Heart left ventricle (tissue), 16 donors: ENCODE measurements at regions not wholly inside any gene's neighbourhood (a gene's known extent, or its start where the extent isn't known, plus 50 kb on each side); places are given as distances from the start of the nearest gene placed in this dataset.

Source experiments
- ATAC-seq, 4 donors: fragments of 200-7000 bp; cut with Tn5 transposase; one replicate each; pipeline ENCODE4 v1.9.1; 2020 to 2022; ENCODE audit warnings: moderate library complexity in 4 of 4, mild to moderate bottlenecking in 3 of 4, moderate number of reproducible peaks in 1 of 4
- DNase-seq, 5 donors: peaks; one replicate each; pipeline ENCODE4 v3.0.0-alpha.2; 2020
- H3K27ac ChIP-seq, 12 donors: fragments of 200-600 bp; sonication (generic) in 4 of 12; one replicate each; pipeline versions ENCODE4 v1.5.0 to v1.8.0; 2016 to 2022; ENCODE audit warnings: mild to moderate bottlenecking in 2 of 12
- H3K27me3 ChIP-seq, 9 donors: fragments of 200-600 bp; sonication (generic) in 2 of 9; one replicate each; pipeline versions ENCODE4 v1.5.1 to v1.8.0; 2016 to 2022; ENCODE audit warnings: mild to moderate bottlenecking in 3 of 9
- H3K36me3 ChIP-seq, 9 donors: fragments of 200-600 bp; sonication (generic) in 2 of 9; one replicate each; pipeline versions ENCODE4 v1.5.0 to v1.8.0; 2018 to 2022; ENCODE audit warnings: mild to moderate bottlenecking in 2 of 9
- H3K4me1 ChIP-seq, 12 donors: fragments of 200-600 bp; sonication (generic) in 4 of 12; one replicate each; pipeline versions ENCODE4 v1.5.0 to v1.8.0; 2016 to 2022; ENCODE audit warnings: mild to moderate bottlenecking in 3 of 12
- H3K4me3 ChIP-seq, 12 donors: fragments of 200-600 bp; sonication (generic) in 4 of 12; one replicate each; pipeline versions ENCODE4 v1.5.0 to v1.8.0; 2017 to 2022; ENCODE audit warnings: mild to moderate bottlenecking in 9 of 12, moderate library complexity in 4 of 12
- H3K9me3 ChIP-seq, 12 donors: fragments of 200-600 bp; sonication (generic) in 4 of 12; one replicate each; pipeline versions ENCODE4 v1.5.0 to v1.8.0; 2016 to 2022; ENCODE audit warnings: mild to moderate bottlenecking in 1 of 12
- CTCF ChIP-seq, 12 donors: fragments of 200-600 bp; sonication (generic) in 4 of 12; IDR thresholded peaks; one replicate each; pipeline versions ENCODE4 v1.5.0 to v1.8.0; 2018 to 2022; ENCODE audit warnings: antibody characterized with exemption in 12 of 12, mild to moderate bottlenecking in 5 of 12
- POLR2A ChIP-seq, 2 donors: fragments of 450-650 bp; IDR thresholded peaks; one replicate each; pipeline ENCODE4 v1.6.1; 2017; ENCODE audit warnings: antibody characterized with exemption in 2 of 2, mild to moderate bottlenecking in 2 of 2, moderate library complexity in 2 of 2
- WGBS, 4 donors: extraction: QIAGEN DNeasy Blood & Tissue Kit in 2 of 4; methylation state at CpG; one replicate each; pipeline versions ENCODE4 v1.1.5 to v1.1.7; 2013 to 2018; 5-methylcytosine and 5-hydroxymethylcytosine counted together
- intact Hi-C, 10 donors: fragments of 100-400 bp; cut with DNase I; formaldehyde crosslinking; loops; one replicate each; pipeline versions ENCODE4 v1.11.1 to v1.14.2; 2022
- donor health status: ischemic (EF 13 %, LVEDD 7.1; RV severe dilation, severe dysfunction).
- donor health status: healthy with polysubstance abuse.
- donor health status: DM: no; HTN: yes; CAD: no.
- donor health status: DM: no; HTN: no; CAD: no.
- donor health status: ischemic (EF 25% LVEDD 6.9; RV normal size, moderate dysfunction).
- donor health status: ischemic (EF 25% LVEDD 5.7; RV mildly dilated, moderate dysfunction).
- donor health status: healthy.
- donor health status: DM: yes; HTN: yes; CAD: no.
- donor health status: ischemic (EF 35%, LVEDD 5.7; RV mildly dilated, moderate dysfunction).
- donor health status: nonischemic (EF 11% LVEDD 7.7; RV severe dilation, severe dysfunction).
- donor health status: DM: yes; HTN: yes; CAD: no.
- donor health status: PGD.
- donor health status: ischemic (EF 29% LVEDD 5.4; RV normal size, mild dysfunction).
- donor health status: nonischemic (EF 23%, LVEDD 6.1; RV moderate dilation, normal function).

GRCh38 chr5:28421141-28421540, 1382.8 kb upstream of the CDH9 start:
- TF ChIP-seq CTCF (IDR thresholded peaks at IDR 0.05) (no peak), POLR2A (IDR thresholded peaks at IDR 0.05) (no peak)
- H3K27ac ChIP-seq, result no peak overlapping the region
- no peak overlapping the region for H3K4me3 ChIP-seq
- ATAC-seq, result no peak
- peaks cover 0 to 13% (median 0%) of the 10 kb centered on the region in 12 donors for H3K9me3 ChIP-seq
- WGBS, 4 donors, result 63 to 75% (median 69%) methylated on average over 3 of the region's 3 CpGs
- DNase-seq, result no peak
- intact Hi-C loops, result no loop called here
- no peaks in the 10 kb centered on the region for H3K36me3 ChIP-seq
- no peaks in the 10 kb centered on the region for H3K4me1 ChIP-seq
- no peaks in the 10 kb centered on the region for H3K27me3 ChIP-seq

- H3K36me3 ChIP-seq, result no peaks in the 10 kb centered on the region
- peaks cover 0 to 22% (median 0%) of the 10 kb centered on the region in 12 donors for H3K9me3 ChIP-seq
- 78 to 88% (median 86%) methylated on average over 2 of the region's 2 CpGs for WGBS, 4 donors
- ATAC-seq, result no peak
- no peak overlapping the region for H3K27ac ChIP-seq
- intact Hi-C loops, result no loop called here
- H3K4me1 ChIP-seq, result no peaks in the 10 kb centered on the region
- DNase-seq, result no peak
- no peaks in the 10 kb centered on the region for H3K27me3 ChIP-seq
- no peak overlapping the region for H3K4me3 ChIP-seq
- no peak for TF ChIP-seq POLR2A (IDR thresholded peaks at IDR 0.05)
- no peak for TF ChIP-seq CTCF (IDR thresholded peaks at IDR 0.05)
Measured at GRCh38 chr5:28415791-28416443, 1377.5 kb upstream of the CDH9 start.

- 79 to 88% (median 85%) methylated on average over 1 of the region's 1 CpG for WGBS, 4 donors
- DNase-seq, result no peak
Measured at GRCh38 chr5:28414619-28415018, 1376.2 kb upstream of the CDH9 start.

GRCh38 chr5:28408651-28409050, 1370.3 kb upstream of the CDH9 start:
- Histone ChIP-seq H3K27ac (no peak overlapping the region), H3K27me3 (no peaks in the 10 kb centered on the region), H3K4me1 (no peaks in the 10 kb centered on the region), H3K36me3 (no peaks in the 10 kb centered on the region), H3K9me3 (peaks cover 0 to 9% (median 0%) of the 10 kb centered on the region in 12 donors), H3K4me3 (no peak overlapping the region)
- ATAC-seq (no peak), DNase-seq (no peak)
- intact Hi-C loops, result no loop called here
- TF ChIP-seq POLR2A (IDR thresholded peaks at IDR 0.05) (no peak), CTCF (IDR thresholded peaks at IDR 0.05) (no peak)

More at GRCh38 chr5:28414619-28415018, 1376.2 kb upstream of the CDH9 start:
- Histone ChIP-seq H3K9me3 (peaks cover 0 to 22% (median 0%) of the 10 kb centered on the region in 12 donors), H3K4me3 (no peak overlapping the region), H3K36me3 (no peaks in the 10 kb centered on the region), H3K27me3 (no peaks in the 10 kb centered on the region), H3K4me1 (no peaks in the 10 kb centered on the region), H3K27ac (no peak overlapping the region)
- ATAC-seq, result no peak
- no peak for TF ChIP-seq POLR2A (IDR thresholded peaks at IDR 0.05)
- intact Hi-C loops, result no loop called here

- Histone ChIP-seq H3K27me3 (no peaks in the 10 kb centered on the region), H3K9me3 (peaks cover 0 to 9% (median 0%) of the 10 kb centered on the region in 12 donors), H3K4me3 (no peak overlapping the region), H3K27ac (no peak overlapping the region), H3K36me3 (no peaks in the 10 kb centered on the region), H3K4me1 (no peaks in the 10 kb centered on the region)
- no peak for DNase-seq
- WGBS, 4 donors, result 71 to 80% (median 76%) methylated on average over 3 of the region's 3 CpGs
- ATAC-seq, result no peak
- TF ChIP-seq CTCF (IDR thresholded peaks at IDR 0.05) (no peak), POLR2A (IDR thresholded peaks at IDR 0.05) (no peak)
- intact Hi-C loops, result no loop called here
Measured at GRCh38 chr5:28408186-28408585, 1369.8 kb upstream of the CDH9 start.
